GM23338 (cell line): ENCODE measurements at regions not wholly inside any gene's neighbourhood (a gene's known extent, or its start where the extent isn't known, plus 50 kb on each side); places are given as distances from the start of the nearest gene placed in this dataset.

Source experiments
- CREB1 ChIP-seq: fragments of 250-450 bp; sonication (Bioruptor Pico); IDR thresholded peaks from 2 replicates; pipeline ENCODE4 v1.5.0; 2020; ENCODE audit warnings: low read depth, mild to moderate bottlenecking, moderate library complexity
- ETS1 ChIP-seq: IDR thresholded peaks from 2 replicates; pipeline ENCODE4 v1.6.1; 2016; ENCODE audit warnings: antibody characterized with exemption
- EZH2 ChIP-seq: fragments of 200-600 bp; sonication (generic); IDR thresholded peaks from one replicate; pipeline ENCODE4 v1.8.0; 2017; ENCODE audit warnings: antibody characterized with exemption, mild to moderate bottlenecking, low read depth; ENCODE audit not compliant: unreplicated experiment
- NANOG ChIP-seq: IDR thresholded peaks from 2 replicates; pipeline ENCODE4 v1.6.1; 2016; ENCODE audit warnings: antibody characterized with exemption, borderline replicate concordance
- STAT1 ChIP-seq: IDR thresholded peaks from one replicate; pipeline ENCODE4 v1.6.1; 2016; ENCODE audit warnings: antibody characterized with exemption; ENCODE audit not compliant: unreplicated experiment
- TF ChIP-seq, protein P1 (sequence below): fragments of 250-450 bp; sonication (Bioruptor Pico); IDR thresholded peaks from 2 replicates; pipeline ENCODE4 v1.5.0; 2020; ENCODE audit warnings: mild to moderate bottlenecking, moderate library complexity
- TF ChIP-seq, protein P2 (sequence below): IDR thresholded peaks from one replicate; pipeline ENCODE4 v1.6.1; 2018; ENCODE audit warnings: antibody characterized with exemption; ENCODE audit not compliant: unreplicated experiment

DNA sequence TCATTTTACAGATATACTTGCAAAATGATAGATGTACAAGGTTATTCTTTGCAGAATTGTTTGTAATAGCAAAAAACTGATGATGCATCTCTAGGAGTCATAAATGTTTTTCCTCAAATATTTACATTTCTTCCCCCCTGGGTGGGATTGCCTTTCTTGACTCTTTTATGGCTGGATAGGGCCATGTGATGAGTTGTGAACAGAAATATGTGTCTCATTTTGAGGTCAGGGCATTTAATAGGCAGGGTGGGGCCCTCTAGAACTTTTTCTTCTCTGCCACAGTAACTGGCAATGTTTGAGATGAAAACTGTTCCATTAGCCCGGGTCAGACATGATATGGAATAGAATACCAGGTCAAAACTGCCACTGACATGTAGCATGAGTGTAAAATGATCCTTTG lies 159.5 kb upstream of the SYNCRIP start (continued):
- TF ChIP-seq, protein P1, sequence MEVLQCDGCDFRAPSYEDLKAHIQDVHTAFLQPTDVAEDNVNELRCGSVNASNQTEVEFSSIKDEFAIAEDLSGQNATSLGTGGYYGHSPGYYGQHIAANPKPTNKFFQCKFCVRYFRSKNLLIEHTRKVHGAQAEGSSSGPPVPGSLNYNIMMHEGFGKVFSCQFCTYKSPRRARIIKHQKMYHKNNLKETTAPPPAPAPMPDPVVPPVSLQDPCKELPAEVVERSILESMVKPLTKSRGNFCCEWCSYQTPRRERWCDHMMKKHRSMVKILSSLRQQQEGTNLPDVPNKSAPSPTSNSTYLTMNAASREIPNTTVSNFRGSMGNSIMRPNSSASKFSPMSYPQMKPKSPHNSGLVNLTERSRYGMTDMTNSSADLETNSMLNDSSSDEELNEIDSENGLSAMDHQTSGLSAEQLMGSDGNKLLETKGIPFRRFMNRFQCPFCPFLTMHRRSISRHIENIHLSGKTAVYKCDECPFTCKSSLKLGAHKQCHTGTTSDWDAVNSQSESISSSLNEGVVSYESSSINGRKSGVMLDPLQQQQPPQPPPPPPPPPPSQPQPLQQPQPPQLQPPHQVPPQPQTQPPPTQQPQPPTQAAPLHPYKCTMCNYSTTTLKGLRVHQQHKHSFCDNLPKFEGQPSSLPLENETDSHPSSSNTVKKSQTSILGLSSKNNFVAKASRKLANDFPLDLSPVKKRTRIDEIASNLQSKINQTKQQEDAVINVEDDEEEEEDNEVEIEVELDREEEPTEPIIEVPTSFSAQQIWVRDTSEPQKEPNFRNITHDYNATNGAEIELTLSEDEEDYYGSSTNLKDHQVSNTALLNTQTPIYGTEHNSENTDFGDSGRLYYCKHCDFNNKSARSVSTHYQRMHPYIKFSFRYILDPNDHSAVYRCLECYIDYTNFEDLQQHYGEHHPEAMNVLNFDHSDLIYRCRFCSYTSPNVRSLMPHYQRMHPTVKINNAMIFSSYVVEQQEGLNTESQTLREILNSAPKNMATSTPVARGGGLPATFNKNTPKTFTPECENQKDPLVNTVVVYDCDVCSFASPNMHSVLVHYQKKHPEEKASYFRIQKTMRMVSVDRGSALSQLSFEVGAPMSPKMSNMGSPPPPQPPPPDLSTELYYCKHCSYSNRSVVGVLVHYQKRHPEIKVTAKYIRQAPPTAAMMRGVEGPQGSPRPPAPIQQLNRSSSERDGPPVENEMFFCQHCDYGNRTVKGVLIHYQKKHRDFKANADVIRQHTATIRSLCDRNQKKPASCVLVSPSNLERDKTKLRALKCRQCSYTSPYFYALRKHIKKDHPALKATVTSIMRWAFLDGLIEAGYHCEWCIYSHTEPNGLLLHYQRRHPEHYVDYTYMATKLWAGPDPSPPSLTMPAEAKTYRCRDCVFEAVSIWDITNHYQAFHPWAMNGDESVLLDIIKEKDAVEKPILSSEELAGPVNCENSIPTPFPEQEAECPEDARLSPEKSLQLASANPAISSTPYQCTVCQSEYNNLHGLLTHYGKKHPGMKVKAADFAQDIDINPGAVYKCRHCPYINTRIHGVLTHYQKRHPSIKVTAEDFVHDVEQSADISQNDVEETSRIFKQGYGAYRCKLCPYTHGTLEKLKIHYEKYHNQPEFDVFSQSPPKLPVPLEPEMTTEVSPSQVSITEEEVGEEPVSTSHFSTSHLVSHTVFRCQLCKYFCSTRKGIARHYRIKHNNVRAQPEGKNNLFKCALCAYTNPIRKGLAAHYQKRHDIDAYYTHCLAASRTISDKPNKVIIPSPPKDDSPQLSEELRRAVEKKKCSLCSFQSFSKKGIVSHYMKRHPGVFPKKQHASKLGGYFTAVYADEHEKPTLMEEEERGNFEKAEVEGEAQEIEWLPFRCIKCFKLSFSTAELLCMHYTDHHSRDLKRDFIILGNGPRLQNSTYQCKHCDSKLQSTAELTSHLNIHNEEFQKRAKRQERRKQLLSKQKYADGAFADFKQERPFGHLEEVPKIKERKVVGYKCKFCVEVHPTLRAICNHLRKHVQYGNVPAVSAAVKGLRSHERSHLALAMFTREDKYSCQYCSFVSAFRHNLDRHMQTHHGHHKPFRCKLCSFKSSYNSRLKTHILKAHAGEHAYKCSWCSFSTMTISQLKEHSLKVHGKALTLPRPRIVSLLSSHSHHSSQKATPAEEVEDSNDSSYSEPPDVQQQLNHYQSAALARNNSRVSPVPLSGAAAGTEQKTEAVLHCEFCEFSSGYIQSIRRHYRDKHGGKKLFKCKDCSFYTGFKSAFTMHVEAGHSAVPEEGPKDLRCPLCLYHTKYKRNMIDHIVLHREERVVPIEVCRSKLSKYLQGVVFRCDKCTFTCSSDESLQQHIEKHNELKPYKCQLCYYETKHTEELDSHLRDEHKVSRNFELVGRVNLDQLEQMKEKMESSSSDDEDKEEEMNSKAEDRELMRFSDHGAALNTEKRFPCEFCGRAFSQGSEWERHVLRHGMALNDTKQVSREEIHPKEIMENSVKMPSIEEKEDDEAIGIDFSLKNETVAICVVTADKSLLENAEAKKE, result no peak
- no peak for TF ChIP-seq NANOG
- no peak for TF ChIP-seq ETS1
- TF ChIP-seq STAT1, result no peak
- TF ChIP-seq, protein P2, sequence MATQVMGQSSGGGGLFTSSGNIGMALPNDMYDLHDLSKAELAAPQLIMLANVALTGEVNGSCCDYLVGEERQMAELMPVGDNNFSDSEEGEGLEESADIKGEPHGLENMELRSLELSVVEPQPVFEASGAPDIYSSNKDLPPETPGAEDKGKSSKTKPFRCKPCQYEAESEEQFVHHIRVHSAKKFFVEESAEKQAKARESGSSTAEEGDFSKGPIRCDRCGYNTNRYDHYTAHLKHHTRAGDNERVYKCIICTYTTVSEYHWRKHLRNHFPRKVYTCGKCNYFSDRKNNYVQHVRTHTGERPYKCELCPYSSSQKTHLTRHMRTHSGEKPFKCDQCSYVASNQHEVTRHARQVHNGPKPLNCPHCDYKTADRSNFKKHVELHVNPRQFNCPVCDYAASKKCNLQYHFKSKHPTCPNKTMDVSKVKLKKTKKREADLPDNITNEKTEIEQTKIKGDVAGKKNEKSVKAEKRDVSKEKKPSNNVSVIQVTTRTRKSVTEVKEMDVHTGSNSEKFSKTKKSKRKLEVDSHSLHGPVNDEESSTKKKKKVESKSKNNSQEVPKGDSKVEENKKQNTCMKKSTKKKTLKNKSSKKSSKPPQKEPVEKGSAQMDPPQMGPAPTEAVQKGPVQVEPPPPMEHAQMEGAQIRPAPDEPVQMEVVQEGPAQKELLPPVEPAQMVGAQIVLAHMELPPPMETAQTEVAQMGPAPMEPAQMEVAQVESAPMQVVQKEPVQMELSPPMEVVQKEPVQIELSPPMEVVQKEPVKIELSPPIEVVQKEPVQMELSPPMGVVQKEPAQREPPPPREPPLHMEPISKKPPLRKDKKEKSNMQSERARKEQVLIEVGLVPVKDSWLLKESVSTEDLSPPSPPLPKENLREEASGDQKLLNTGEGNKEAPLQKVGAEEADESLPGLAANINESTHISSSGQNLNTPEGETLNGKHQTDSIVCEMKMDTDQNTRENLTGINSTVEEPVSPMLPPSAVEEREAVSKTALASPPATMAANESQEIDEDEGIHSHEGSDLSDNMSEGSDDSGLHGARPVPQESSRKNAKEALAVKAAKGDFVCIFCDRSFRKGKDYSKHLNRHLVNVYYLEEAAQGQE, result no peak
- no peak for TF ChIP-seq EZH2
- no peak for TF ChIP-seq CREB1
